ENCODE measurements at regions not wholly inside any gene's neighbourhood (a gene's known extent, or its start where the extent isn't known, plus 50 kb on each side); places are given as distances from the start of the nearest gene placed in this dataset.

DNA sequence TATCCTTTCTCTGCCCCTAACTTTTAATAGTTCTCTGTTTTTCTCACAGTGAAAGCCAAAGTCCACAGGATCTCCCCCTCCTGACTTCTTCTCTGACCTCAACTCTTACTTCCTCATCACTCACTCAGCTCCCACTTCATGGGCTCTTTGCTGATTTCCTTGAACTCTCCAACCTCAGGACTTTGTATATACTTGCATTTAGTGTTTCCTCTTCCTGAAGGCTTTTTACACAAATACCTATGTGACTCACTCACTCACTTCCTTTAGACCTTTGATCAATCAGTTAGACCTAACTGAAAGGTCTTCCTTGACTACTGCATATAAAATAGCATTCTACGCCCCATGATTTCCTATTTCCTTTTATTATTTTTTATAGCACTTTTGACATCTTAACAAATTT lies 233.1 kb upstream of the MEX3C start:
- Mint-ChIP-seq H3K4me1 (no peaks in the 10 kb centered on the region), H3K27me3 (peaks cover 8% of the 10 kb centered on the region), H3K4me3 (no peak overlapping the region), H3K27ac (no peak overlapping the region), H3K9me3 (no peaks in the 10 kb centered on the region), H3K36me3 (ENCODE audit: low read depth) (no peaks in the 10 kb centered on the region)
- no peak for TF ChIP-seq CTCF (IDR thresholded peaks at IDR 0.05)
- intact Hi-C loops (cut with micrococcal nuclease), result no loop called here
- ChIA-PET POLR2A (no interaction called here), CTCF (no interaction called here)
- no peak for ATAC-seq (ENCODE audit: low read depth)
- no peak for DNase-seq

GRCh38 chr18:51433296-51433695 lies 235.8 kb upstream of the MEX3C start:
- Mint-ChIP-seq H3K27ac (no peak overlapping the region), H3K4me1 (no peaks in the 10 kb centered on the region), H3K4me3 (no peak overlapping the region), H3K36me3 (ENCODE audit: low read depth) (no peaks in the 10 kb centered on the region), H3K9me3 (no peaks in the 10 kb centered on the region), H3K27me3 (peaks cover 15% of the 10 kb centered on the region)
- no peak for TF ChIP-seq CTCF (IDR thresholded peaks at IDR 0.05)
- DNase-seq (no peak), ATAC-seq (ENCODE audit: low read depth) (no peak)
- CTCF ChIA-PET, result no interaction called here
- POLR2A ChIA-PET, result no interaction called here
- intact Hi-C loops (cut with micrococcal nuclease), result no loop called here

DNA sequence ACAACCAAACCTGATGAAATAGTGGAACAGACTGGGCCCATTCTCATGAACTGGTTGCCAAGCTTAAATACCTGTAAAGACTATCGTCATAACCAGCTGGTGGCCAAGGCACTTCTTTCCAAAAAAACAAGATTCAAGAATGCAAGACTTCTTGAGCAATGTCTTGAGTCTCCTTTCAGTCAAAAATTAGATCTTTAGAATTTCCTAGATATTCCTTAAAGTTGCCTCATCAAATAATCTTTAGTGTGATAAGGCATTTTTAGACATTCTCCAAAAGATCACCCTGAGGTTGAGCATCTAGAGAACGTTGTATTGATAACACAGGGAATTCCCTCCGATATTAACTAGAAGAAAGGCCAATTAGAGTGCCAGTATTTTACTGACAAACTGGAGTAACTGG lies 236.4 kb upstream of the MEX3C start:
- Mint-ChIP-seq H3K27me3 (peaks cover 17% of the 10 kb centered on the region), H3K4me1 (no peaks in the 10 kb centered on the region), H3K36me3 (ENCODE audit: low read depth) (no peaks in the 10 kb centered on the region), H3K27ac (no peak overlapping the region), H3K4me3 (no peak overlapping the region), H3K9me3 (no peaks in the 10 kb centered on the region)
- CTCF ChIA-PET, result no interaction called here
- POLR2A ChIA-PET, result no interaction called here
- no peak for ATAC-seq (ENCODE audit: low read depth)
- intact Hi-C loops (cut with micrococcal nuclease), result loop anchor here (1.0 kb wide), 1 partner anchor 36 kb away; no protein-coding TSS in a partner anchor
- no peak for DNase-seq
- no peak for TF ChIP-seq CTCF (IDR thresholded peaks at IDR 0.05)

GRCh38 chr18:51437280-51438271 lies 240.1 kb upstream of the MEX3C start:
- Mint-ChIP-seq H3K27me3 (peaks cover 23% of the 10 kb centered on the region), H3K36me3 (ENCODE audit: low read depth) (no peaks in the 10 kb centered on the region), H3K4me1 (no peaks in the 10 kb centered on the region), H3K27ac (no peak overlapping the region), H3K4me3 (no peak overlapping the region), H3K9me3 (no peaks in the 10 kb centered on the region)
- CTCF ChIA-PET, result no interaction called here
- TF ChIP-seq CTCF (IDR thresholded peaks at IDR 0.05), result no peak
- POLR2A ChIA-PET, result no interaction called here
- ATAC-seq (ENCODE audit: low read depth) (no peak), DNase-seq (no peak)
- intact Hi-C loops (cut with micrococcal nuclease), result no loop called here

DNA sequence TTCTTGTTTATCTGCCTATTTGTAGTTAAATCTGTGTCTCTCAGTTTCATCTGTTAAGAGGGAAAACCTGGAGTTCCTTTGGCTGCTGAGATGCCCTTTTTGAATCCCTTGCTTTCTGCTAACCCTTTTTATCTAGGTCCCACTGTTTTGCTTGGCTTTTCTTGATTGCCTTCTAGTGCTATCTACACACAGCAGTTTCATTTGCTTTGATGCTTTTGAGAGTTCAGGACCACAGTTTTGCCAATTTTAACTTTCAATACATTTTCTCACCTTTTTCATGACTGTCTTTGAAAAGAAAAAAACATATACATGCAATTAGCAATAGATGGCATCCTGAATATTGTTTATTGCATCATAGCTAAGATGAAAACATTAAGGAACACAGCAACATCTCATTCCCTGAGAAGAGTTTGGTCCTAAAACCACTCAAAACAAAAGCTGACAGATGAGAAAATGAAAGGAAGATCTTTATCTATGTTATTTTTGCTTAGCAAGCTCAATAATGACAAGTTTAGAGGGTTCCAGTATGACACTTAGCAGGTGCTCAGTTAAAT lies 241.4 kb upstream of the MEX3C start:
- H3K27me3 Mint-ChIP-seq, result peaks cover 32% of the 10 kb centered on the region
- CTCF ChIA-PET, result no interaction called here

More for the DNA sequence above, 241.4 kb upstream of the MEX3C start:
- Mint-ChIP-seq H3K9me3 (no peaks in the 10 kb centered on the region), H3K36me3 (ENCODE audit: low read depth) (no peaks in the 10 kb centered on the region), H3K27ac (no peak overlapping the region), H3K4me3 (no peak overlapping the region), H3K4me1 (no peaks in the 10 kb centered on the region)
- intact Hi-C loops (cut with micrococcal nuclease), result no loop called here
- ATAC-seq (ENCODE audit: low read depth) (no peak), DNase-seq (no peak)
- POLR2A ChIA-PET, result no interaction called here
- TF ChIP-seq CTCF (IDR thresholded peaks at IDR 0.05), result no peak

All from activated B cell treated with CpG ODN at 0.5 μM for 24 hours (primary cell).